HepG2 (cell line): ENCODE measurements at regions not wholly inside any gene's neighbourhood (a gene's known extent, or its start where the extent isn't known, plus 50 kb on each side); places are given as distances from the start of the nearest gene placed in this dataset.

ENCODE experiments used
- ATF7-NPFF ChIP-seq: sonication (generic); formaldehyde crosslinking; IDR thresholded peaks from 2 replicates; pipeline ENCODE4 v1.8.1; 2023; ENCODE audit warnings: mild to moderate bottlenecking, low read depth, missing genetic modification reagents, moderate library complexity
- BCLAF1 ChIP-seq: fragments of 450-650 bp; IDR thresholded peaks from 2 replicates; pipeline ENCODE4 v1.6.1; 2017; ENCODE audit warnings: mild to moderate bottlenecking
- JUND ChIP-seq: sonication (generic); formaldehyde crosslinking; IDR thresholded peaks from 2 replicates; pipeline ENCODE4 v1.8.0; 2022; ENCODE audit warnings: mild to moderate bottlenecking, missing genetic modification reagents
- MTF1 ChIP-seq: sonication (generic); formaldehyde crosslinking; IDR thresholded peaks from 2 replicates; pipeline ENCODE4 v1.5.0; 2020; ENCODE audit warnings: missing genetic modification reagents
- PHF20 ChIP-seq: sonication (generic); formaldehyde crosslinking; IDR thresholded peaks from 2 replicates; pipeline ENCODE4 v1.5.0; 2020; ENCODE audit warnings: mild to moderate bottlenecking, missing genetic modification reagents
- SPEN ChIP-seq: sonication (generic); formaldehyde crosslinking; IDR thresholded peaks from 2 replicates; pipeline ENCODE4 v1.5.1; 2020; ENCODE audit warnings: low read depth, mild to moderate bottlenecking, missing genetic modification reagents
- TCF7L2 ChIP-seq: IDR thresholded peaks from 2 replicates; pipeline ENCODE4 v1.6.1; 2011; ENCODE audit warnings: mild to moderate bottlenecking, low read depth, low read length, moderate library complexity
- ZNF292 ChIP-seq: sonication (generic); formaldehyde crosslinking; IDR thresholded peaks from 2 replicates; pipeline ENCODE4 v1.8.1; 2022; ENCODE audit warnings: mild to moderate bottlenecking, low read depth, missing genetic modification reagents, borderline replicate concordance
- ZNF30 ChIP-seq: sonication (generic); formaldehyde crosslinking; IDR thresholded peaks from 2 replicates; pipeline ENCODE4 v1.5.0; 2020; ENCODE audit warnings: mild to moderate bottlenecking, missing genetic modification reagents
- TF ChIP-seq, protein P1 (sequence below): sonication (generic); formaldehyde crosslinking; IDR thresholded peaks from 2 replicates; pipeline ENCODE4 v1.5.0; 2020; ENCODE audit warnings: mild to moderate bottlenecking, missing genetic modification reagents, moderate library complexity

DNA sequence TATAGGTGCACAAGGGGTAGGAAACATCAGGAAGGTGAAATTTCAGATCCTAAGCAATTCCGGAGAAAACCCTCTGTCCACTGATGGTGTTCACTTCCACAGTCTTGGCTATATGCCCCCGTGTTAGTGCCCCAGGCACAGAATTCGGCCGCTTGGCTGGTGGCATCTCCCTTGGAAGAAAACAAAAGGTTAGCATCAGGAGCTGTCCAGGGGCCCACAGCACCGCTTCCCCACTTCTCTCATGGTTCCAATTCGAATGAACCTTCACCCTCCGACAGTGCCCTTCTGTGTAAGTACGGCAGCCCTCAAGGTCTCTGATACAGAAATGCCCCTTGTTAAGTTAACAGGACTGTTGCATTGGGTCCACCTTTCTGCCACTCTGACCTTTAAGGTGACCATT lies 409.0 kb downstream of the GADD45G start:
- TF ChIP-seq MTF1 (no peak), PHF20 (CRISPR knock-in tag) (no peak), JUND (CRISPR knock-in tag) (no peak), SPEN (CRISPR knock-in tag) (no peak), ZNF292 (no peak), ZNF30 (CRISPR knock-in tag) (no peak), ATF7-NPFF (CRISPR knock-in tag) (no peak), BCLAF1 (no peak), TCF7L2 (no peak)
- TF ChIP-seq, protein P1, sequence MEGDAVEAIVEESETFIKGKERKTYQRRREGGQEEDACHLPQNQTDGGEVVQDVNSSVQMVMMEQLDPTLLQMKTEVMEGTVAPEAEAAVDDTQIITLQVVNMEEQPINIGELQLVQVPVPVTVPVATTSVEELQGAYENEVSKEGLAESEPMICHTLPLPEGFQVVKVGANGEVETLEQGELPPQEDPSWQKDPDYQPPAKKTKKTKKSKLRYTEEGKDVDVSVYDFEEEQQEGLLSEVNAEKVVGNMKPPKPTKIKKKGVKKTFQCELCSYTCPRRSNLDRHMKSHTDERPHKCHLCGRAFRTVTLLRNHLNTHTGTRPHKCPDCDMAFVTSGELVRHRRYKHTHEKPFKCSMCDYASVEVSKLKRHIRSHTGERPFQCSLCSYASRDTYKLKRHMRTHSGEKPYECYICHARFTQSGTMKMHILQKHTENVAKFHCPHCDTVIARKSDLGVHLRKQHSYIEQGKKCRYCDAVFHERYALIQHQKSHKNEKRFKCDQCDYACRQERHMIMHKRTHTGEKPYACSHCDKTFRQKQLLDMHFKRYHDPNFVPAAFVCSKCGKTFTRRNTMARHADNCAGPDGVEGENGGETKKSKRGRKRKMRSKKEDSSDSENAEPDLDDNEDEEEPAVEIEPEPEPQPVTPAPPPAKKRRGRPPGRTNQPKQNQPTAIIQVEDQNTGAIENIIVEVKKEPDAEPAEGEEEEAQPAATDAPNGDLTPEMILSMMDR (CRISPR knock-in tag), result no peak
